Transverse colon (tissue), 4 donors: ENCODE measurements at regions not wholly inside any gene's neighbourhood (a gene's known extent, or its start where the extent isn't known, plus 50 kb on each side); places are given as distances from the start of the nearest gene placed in this dataset.
A peak's percentile ranks its signal among the peaks of the same experiment; 100 is the strongest.

Source experiments
- DNase-seq: peaks from one replicate; pipeline ENCODE4 v3.0.0-alpha.2; 2019
- H3K27ac ChIP-seq, 4 donors: fragments of 200-600 bp; sonication (generic); 2 replicates each; pipeline ENCODE4 v1.5.1; 2016 to 2018; ENCODE audit warnings: inconsistent platforms in 4 of 4
- H3K27me3 ChIP-seq: fragments of 200-600 bp; sonication (generic); 2 replicates; pipeline ENCODE4 v1.5.1; 2017; ENCODE audit warnings: inconsistent platforms
- H3K36me3 ChIP-seq, 4 donors: fragments of 200-600 bp; sonication (generic); 2 replicates each; pipeline ENCODE4 v1.5.1; 2017 to 2019; ENCODE audit warnings: inconsistent platforms in 4 of 4
- H3K4me1 ChIP-seq, 4 donors: fragments of 200-600 bp; sonication (generic); 2 replicates each; pipeline ENCODE4 v1.5.1; 2017 to 2020; ENCODE audit warnings: inconsistent platforms in 4 of 4
- H3K4me3 ChIP-seq, 4 donors: fragments of 200-600 bp; sonication (generic); 1 replicate in 1 of 4; 2 replicates in 3 of 4; pipeline versions ENCODE4 v1.5.1 to v1.6.1; 2017 to 2019; ENCODE audit warnings: inconsistent platforms in 4 of 4
- H3K9me3 ChIP-seq, 2 donors: fragments of 200-600 bp; sonication (generic); 2 replicates each; pipeline ENCODE4 v1.5.1; 2017 to 2019; ENCODE audit warnings: inconsistent platforms in 2 of 2
- EP300 ChIP-seq: sonication (generic); formaldehyde crosslinking; IDR thresholded peaks from one replicate; pipeline ENCODE4 v1.6.1; 2017; ENCODE audit warnings: antibody characterized with exemption, low read depth
- POLR2A ChIP-seq: fragments of 450-650 bp; IDR thresholded peaks from one replicate; pipeline ENCODE4 v1.6.1; 2016; ENCODE audit warnings: antibody characterized with exemption, mild to moderate bottlenecking, moderate library complexity
- POLR2AphosphoS5 ChIP-seq, 3 donors: sonication (generic); formaldehyde crosslinking; IDR thresholded peaks; one replicate each; pipeline ENCODE4 v1.6.1; 2016; ENCODE audit warnings: antibody characterized with exemption in 3 of 3
- WGBS, 2 donors: methylation state at CpG; one replicate each; pipeline ENCODE4 v1.1.5; 2018; ENCODE audit warnings: low coverage in 1 of 2; 5-methylcytosine and 5-hydroxymethylcytosine counted together
- in situ Hi-C, 4 donors: fragments of 200-750 bp; cut with MboI; loops; one replicate each; pipeline versions ENCODE4 v1.15.0 to v1.15.1; 2017; ENCODE audit warnings: low sequenced_read_pairs in 3 of 4, low pct_ligation_motif_present in 1 of 4, low pct_unique_long_range_greater_than_20kb in 1 of 4
- intact Hi-C: fragments of 100-400 bp; cut with DNase I; formaldehyde crosslinking; loops from one replicate; pipeline ENCODE4 v1.15.1; 2023; ENCODE audit warnings: low total_unique reads
- TF ChIP-seq, protein P1 (sequence below), 5 experiments: fragments of 200-600 bp in 3 of 5; fragments of 450-650 bp in 2 of 5; sonication (generic) in 3 of 5; IDR thresholded peaks; 1 replicate in 2 of 5; 2 replicates in 3 of 5; pipeline ENCODE4 v1.5.1; 2016 to 2017; ENCODE audit warnings: antibody characterized with exemption in 5 of 5, inconsistent platforms in 3 of 5, mild to moderate bottlenecking in 2 of 5, moderate library complexity in 1 of 5

DNA sequence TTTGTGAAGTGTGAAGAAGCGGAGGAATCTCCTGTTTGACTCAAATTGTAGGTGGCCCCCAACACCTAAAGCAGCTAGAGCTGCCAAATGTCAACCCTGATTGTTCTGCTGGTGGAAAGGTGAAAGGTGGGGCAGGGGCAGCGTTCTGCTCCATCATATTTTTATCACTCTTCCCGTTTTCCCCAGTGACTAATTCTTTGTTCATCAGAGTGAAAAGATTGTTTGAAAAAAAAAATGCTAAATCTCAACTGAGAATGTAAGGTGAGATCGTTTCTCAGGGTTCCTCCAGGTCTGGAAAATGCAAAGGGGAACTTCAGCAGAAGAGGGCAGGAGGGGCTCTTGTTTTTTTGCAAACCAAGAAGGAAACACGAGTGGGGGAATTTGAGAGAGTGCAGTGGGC lies 137.7 kb downstream of the MN1 start:
- H3K4me1 ChIP-seq = peaks cover 0 to 4% (median 0%) of the 10 kb centered on the region in 4 donors
- no peak for DNase-seq
- TF ChIP-seq, protein P1, sequence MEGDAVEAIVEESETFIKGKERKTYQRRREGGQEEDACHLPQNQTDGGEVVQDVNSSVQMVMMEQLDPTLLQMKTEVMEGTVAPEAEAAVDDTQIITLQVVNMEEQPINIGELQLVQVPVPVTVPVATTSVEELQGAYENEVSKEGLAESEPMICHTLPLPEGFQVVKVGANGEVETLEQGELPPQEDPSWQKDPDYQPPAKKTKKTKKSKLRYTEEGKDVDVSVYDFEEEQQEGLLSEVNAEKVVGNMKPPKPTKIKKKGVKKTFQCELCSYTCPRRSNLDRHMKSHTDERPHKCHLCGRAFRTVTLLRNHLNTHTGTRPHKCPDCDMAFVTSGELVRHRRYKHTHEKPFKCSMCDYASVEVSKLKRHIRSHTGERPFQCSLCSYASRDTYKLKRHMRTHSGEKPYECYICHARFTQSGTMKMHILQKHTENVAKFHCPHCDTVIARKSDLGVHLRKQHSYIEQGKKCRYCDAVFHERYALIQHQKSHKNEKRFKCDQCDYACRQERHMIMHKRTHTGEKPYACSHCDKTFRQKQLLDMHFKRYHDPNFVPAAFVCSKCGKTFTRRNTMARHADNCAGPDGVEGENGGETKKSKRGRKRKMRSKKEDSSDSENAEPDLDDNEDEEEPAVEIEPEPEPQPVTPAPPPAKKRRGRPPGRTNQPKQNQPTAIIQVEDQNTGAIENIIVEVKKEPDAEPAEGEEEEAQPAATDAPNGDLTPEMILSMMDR (IDR thresholded peaks at IDR 0.05) = no peak
- TF ChIP-seq EP300 (no peak), POLR2A (no peak), POLR2AphosphoS5 (IDR thresholded peaks at IDR 0.05) (no peak)
- no peak overlapping the region for H3K4me3 ChIP-seq
- no peaks in the 10 kb centered on the region for H3K27me3 ChIP-seq
- intact Hi-C loops = no loop called here
- H3K36me3 ChIP-seq = no peaks in the 10 kb centered on the region
- in situ Hi-C loops = no loop called here
- H3K27ac ChIP-seq = no peak overlapping the region
- H3K9me3 ChIP-seq = no peaks in the 10 kb centered on the region
- WGBS, 2 donors = 44 to 66% methylated on average over 5 of the region's 5 CpGs

DNA sequence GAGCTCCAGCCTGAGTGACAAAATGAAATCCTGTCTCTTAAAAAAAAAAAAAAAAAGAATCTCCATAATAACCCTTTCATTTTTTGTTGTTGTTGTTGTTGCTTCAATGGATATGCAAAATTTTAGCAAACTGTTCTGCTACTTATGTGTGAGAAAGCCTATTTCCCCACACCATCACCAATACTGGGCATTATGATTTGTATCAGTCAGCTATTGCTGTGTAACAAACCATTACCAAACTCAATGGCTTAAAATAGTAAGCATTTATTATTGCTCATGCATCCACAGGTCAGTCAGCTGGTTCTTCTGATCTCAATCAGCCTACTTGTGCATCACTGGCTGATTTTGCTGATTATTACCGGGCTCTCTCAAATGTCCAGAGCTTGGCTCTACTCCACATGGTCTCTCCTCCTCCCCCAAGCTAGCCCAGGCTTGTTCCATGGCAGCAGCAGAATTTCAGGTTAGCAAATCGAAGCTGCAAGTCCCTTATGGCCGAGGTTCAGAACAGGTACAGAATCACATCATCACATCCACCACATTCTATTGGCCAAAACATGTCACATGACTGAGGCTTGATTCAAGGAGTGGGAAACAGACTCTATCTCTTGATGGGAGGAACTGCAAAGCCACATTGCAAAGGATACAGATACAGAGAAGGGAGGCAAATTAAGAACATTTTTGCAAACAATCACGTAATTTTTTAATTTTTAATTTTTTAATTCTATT lies 135.1 kb downstream of the MN1 start:
- in situ Hi-C loops = no loop called here
- Histone ChIP-seq H3K4me3 (no peak overlapping the region), H3K4me1 (peaks cover 0 to 10% (median 3%) of the 10 kb centered on the region in 4 donors), H3K36me3 (no peaks in the 10 kb centered on the region), H3K27ac (no peak overlapping the region), H3K27me3 (no peaks in the 10 kb centered on the region), H3K9me3 (no peaks in the 10 kb centered on the region)
- no peak for TF ChIP-seq EP300
- no peak for TF ChIP-seq POLR2AphosphoS5 (IDR thresholded peaks at IDR 0.05)
- TF ChIP-seq, protein P1 (IDR thresholded peaks at IDR 0.05) = no peak
- TF ChIP-seq POLR2A = no peak
- intact Hi-C loops = no loop called here
- DNase-seq = no peak
- 82 to 84% methylated on average over 2 to 4 of the region's 4 CpGs for WGBS, 2 donors

DNA sequence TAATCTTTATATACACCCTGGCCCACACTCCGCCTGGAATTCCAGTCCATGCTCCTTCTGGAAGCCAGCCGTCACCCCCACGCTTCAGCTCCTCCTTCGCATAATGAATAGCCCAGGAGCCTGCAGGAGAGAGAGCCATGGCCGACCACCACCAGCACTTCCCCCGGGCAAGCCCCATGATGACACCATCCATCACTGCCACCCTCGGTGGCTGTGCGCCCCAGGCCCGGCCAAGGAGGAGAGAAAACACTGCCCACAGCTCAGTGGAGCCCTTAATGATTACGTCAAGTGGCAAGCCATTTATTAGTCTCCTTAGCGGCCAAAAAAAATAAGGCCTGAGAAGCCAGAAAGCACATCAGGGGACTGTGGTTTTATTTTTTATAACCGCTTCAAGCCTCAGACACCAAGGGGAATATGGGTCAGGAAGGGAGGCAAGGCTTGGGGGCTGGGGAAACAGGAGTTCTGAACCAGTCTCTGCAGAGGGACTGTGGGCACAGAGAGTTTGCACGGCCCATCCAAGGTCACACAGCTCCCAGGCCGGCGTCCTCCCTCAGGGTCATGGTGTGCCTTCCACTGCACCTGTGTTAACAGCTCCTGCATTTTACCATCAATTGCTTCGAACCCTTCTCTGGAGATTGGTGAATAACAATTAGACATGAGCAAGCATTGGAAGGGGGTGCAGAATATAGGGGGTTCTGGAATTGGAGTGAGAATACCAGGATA lies 134.3 kb downstream of the MN1 start:
- H3K27me3 ChIP-seq = no peaks in the 10 kb centered on the region
- intact Hi-C loops = no loop called here
- peaks cover 0 to 10% (median 3%) of the 10 kb centered on the region in 4 donors for H3K4me1 ChIP-seq
- no peaks in the 10 kb centered on the region for H3K36me3 ChIP-seq
- DNase-seq = no peak
- WGBS, 2 donors = 68 to 80% methylated on average over 2 to 16 of the region's 16 CpGs
- in situ Hi-C loops = no loop called here
- no peaks in the 10 kb centered on the region for H3K9me3 ChIP-seq
- no peak overlapping the region for H3K27ac ChIP-seq
- no peak overlapping the region for H3K4me3 ChIP-seq
- TF ChIP-seq, protein P1 (IDR thresholded peaks at IDR 0.05) = no peak
- TF ChIP-seq EP300 = no peak
- TF ChIP-seq POLR2AphosphoS5 (IDR thresholded peaks at IDR 0.05) = no peak
- no peak for TF ChIP-seq POLR2A

DNA sequence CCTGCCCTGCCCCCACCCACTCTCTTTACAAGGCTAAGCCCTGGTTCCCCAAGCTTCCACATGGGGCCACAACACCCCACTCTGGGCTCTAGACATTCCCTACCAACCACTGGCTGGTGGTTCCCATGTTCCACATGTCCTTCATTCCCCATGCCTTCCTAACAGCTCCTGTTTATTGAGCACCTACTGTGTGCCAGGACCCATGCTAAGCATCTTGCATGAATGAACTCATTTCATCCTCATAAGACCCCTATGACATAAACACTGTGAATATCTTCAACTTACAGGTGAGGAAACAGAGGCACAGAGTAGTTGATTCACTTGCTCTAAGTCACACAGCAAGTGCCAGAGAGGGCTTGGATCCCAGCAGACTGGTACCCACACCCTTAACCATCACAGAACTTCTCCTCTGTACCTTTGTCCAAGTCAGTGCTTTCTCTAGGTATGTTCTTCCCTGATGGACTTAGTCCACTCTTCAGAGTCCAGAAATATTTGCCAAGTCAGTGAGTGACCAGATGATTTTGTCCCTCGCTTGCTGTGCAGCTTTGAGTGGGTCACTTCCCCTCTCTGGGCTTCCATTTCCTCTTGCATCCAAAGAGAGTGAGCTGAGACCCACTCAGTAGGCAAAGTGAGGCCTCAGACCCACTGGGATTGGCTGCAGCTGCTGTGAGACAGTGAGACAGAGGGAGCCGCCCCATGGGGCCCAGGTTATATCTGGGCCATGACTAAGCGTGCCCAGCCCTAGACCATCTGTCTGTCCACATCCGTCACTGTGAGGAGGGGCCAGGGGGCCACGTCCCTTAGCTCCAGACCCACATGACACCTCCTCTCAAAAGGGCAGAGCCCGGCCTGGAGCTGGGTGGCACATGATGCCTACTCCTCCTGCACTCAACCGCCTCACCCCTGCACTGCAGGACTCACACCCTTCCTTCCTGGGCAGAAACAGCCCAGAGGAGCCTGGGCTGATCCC lies 132.4 kb downstream of the MN1 start:
- H3K4me1 ChIP-seq = peaks cover 0 to 6% (median 3%) of the 10 kb centered on the region in 4 donors
- H3K9me3 ChIP-seq = no peaks in the 10 kb centered on the region
- no peaks in the 10 kb centered on the region for H3K27me3 ChIP-seq
- no peaks in the 10 kb centered on the region for H3K36me3 ChIP-seq
- peak; percentile 56 for DNase-seq
- intact Hi-C loops (no loop called here), in situ Hi-C loops (no loop called here)
- WGBS, 2 donors = 44 to 63% methylated on average over 1 to 7 of the region's 7 CpGs
- peak in 1 of 3 donors; percentile 19 for TF ChIP-seq POLR2AphosphoS5 (IDR thresholded peaks at IDR 0.05)
- TF ChIP-seq EP300 = no peak
- no peak overlapping the region for H3K4me3 ChIP-seq
- no peak overlapping the region for H3K27ac ChIP-seq
